SH-SY5Y (cell line): ENCODE measurements at regions not wholly inside any gene's neighbourhood (a gene's known extent, or its start where the extent isn't known, plus 50 kb on each side); places are given as distances from the start of the nearest gene placed in this dataset.

Source experiments
- GATA2 ChIP-seq: IDR thresholded peaks from 2 replicates; pipeline ENCODE4 v1.6.1; 2011; ENCODE audit warnings: mild to moderate bottlenecking, low read depth, low read length
- GATA3 ChIP-seq: IDR thresholded peaks from 2 replicates; pipeline ENCODE4 v1.6.1; 2011; ENCODE audit warnings: low read depth, mild to moderate bottlenecking, low read length, moderate library complexity

DNA sequence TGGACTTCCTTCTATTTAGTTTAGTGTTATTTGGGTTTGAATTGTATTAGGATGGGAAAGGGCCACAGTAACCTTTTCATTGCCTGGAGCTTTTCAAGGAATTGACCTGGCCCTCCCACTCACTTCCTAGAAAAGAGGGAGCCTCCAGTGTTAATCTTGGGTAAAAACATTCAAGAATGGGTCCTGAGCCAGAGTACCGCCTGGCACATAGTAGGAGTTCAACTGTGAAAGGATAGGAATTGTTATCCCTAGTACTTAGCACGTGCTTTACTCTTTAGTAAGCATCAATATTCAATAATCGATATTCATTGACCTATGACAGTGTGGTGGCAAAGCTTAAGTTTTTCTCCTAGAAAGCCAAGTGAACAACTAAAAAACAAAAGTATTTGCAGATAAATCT, 179.9 kb downstream of the IRS1 start:
- TF ChIP-seq GATA3 (no peak), GATA2 (no peak)

DNA sequence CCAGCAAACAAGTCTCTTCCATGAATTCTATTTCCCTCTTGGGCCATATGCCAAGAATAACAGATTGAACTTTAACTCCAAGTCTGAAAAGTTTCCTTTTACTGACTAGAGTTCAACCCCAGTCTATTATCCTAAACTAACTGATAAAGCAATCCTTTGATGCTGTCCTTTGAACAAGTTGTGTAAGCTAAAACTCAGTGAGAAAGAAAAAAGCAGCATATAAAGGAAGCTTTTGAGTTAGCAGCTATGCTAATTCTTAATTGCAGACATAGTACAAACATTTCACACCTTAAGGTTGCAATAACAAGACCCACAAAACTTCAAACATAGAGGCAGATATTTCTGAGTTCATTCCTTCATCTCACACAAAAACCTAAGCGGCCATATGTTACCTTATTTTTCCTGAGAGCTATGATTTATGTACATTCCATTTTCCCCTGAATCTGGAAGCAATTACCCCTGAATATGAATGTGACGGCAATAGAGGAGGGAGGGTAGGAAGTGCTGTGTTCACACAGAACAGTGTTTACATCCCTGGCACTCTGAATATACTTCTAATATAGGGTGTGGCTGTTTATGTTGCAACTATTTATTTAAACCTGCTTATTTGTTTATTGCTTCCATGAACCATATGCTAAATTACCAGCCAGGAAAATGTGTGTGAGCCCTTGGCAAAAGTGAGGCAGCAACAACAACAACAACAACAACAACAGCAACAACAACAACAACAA, 180.6 kb downstream of the IRS1 start:
- TF ChIP-seq GATA3 = no peak
- TF ChIP-seq GATA2 = no peak

DNA sequence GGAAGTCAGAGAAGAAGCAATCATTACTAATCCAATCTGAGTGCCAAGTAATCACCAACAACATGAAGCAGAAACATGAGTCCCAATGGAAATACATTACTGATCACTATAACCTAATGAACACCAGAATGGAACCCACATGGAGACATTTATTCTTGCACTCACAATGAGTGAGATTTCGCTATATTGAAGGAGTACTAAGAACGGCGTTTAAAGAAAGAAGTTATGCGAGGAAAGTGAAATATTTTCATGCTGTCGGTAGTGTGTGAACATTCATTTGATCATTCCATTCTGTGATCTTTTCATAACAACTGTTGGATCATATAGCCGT, 181.1 kb downstream of the IRS1 start:
- TF ChIP-seq GATA3 = no peak
- TF ChIP-seq GATA2 = no peak

DNA sequence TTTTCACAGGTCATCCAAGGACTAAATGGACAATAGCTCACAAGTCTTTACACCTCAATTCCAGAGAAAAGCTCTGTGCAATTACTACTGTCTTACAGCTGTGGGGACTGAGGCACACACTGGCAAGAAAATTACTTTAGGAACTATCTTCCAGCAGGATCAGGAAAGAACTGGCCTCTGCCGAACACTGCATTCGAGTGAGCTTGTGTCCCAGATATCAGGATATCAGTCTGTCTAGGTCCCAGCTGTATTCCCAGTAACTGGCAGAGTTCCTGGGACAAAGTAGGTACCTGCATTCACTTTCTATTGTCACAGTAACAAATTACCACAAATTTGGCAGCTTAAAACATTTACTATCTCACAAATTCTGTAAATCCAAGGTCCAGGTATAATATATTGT, 183.7 kb downstream of the IRS1 start:
- TF ChIP-seq GATA3 (no peak), GATA2 (peak; percentile 75)

DNA sequence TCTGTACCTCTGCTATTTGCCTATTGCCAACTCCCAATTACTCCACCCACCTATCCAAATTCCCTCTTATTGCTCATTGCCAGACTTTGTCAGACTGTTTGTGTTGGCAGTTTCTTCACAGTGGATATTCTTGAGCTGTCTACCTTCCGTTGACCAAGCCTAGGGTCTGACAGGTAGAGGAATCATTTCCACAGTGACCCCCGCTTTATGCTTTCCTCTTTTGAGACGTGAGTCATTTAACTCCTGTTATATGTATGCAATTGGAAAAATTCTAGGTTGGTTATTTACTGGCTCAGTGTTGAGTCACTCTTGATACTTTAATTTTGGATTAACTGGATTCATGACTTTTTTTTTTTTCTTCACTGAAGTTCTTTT, 187.7 kb downstream of the IRS1 start:
- no peak for TF ChIP-seq GATA2
- TF ChIP-seq GATA3 = no peak

DNA sequence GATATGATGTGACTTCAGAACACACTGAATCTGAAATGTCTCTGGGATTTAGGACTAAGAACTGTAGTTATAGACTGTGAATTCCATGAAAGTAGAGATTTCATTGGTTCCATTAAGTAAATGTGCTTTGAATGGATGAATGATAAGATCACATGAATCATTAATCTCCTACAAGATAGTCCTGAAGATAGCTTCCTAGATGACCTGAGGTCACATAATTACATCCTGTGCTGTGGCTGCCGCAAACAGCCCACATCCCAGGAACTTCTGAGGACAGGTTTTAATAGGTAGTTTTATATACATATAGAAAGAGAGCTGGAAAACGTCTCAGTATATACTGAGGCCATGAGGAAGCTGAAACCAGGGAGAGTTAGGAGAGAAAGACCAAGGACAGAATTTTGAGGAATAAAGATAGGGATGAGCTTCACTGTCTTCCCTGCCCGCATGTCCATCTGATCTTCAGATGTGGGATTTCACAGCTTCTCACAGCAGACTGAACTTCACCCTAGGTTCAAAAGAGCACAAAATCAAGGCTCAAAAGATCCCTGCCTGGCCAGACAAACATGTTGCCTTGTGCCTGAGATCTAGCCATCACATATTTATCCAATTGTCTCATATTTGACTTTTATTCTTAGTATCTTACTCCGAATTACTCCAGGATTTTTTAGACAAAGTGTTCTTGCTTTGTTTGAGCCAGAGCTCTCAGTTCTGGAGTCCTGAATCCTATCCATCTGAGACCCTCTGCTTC, 188.2 kb downstream of the IRS1 start:
- no peak for TF ChIP-seq GATA3
- peak; percentile 16; the same call in 1 of the 2 replicates for TF ChIP-seq GATA2

DNA sequence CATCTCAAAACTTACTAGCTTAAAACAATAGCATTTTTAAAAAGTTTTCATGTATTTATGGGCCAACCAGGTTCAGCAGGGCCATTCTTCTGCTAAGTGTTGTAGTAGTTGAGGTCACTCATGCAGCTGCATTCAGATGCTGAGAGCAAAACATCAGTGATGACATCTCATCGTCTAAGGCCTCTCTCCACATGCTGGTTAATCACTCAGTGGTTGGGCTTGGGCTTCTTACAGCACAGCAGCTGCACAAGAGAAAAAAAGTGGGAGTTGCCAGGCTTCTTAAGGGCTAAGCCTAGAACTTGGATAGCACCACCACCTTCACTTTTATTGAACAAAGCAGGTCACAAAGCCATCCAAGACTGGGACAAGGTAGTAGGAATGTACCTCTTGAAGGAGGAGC, 190.3 kb downstream of the IRS1 start:
- no peak for TF ChIP-seq GATA2
- no peak for TF ChIP-seq GATA3

DNA sequence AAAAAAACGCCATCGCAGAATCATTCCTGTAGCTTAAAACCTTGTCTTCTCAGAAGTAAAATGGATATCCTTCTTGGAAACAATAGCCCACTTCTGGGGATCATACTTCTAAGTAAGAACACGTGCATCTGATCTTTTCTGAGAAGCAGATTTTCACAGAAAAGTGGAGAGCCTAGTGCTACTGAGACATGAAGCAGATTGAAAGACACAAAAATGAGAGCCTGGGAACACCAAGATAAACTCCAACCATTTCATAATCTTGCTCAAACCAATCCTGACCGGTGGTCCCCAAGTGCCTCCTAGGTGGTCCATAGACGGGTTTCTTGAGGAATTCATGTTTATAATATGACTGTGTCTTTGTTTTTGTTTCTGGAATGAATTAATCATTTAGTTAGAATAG, 191.2 kb downstream of the IRS1 start:
- no peak for TF ChIP-seq GATA3
- TF ChIP-seq GATA2 = no peak

DNA sequence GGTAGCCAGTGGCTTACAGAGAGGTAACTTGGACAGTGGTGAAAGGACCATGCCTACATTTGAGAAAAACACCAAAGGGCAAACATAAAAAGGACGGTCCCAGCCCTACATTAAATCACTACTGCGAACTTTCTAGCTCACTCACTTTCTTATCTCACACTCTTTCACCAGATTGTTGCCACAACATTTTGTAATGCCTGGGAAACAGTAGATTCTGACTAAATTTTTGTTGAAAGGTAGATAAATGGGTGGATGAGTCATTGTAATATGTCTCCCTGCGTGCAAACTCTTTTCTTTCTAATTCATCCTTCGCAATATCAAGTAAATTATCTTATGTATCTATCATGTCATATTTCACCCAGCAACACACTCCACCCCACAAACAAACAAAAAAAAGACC, 192.2 kb downstream of the IRS1 start:
- no peak for TF ChIP-seq GATA3

DNA sequence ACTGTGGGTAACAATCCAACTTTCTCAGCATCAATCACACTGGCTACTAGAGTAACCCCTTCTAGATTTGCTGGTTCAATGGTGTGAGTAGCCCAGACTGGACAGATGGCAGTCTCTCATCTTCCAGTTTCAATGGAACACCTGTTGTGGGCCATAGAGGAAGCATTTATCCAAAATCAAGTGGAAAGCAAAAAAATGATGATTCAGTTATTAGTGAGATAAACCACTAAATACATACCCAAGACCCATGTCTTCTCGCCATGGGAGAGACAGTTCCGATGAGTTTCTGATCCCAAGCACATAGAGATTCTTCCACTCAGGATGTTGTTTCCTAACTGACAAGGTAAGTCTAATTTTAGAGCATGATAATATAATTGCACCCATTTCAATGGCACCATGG, 194.0 kb downstream of the IRS1 start:
- TF ChIP-seq GATA2 (no peak), GATA3 (no peak)

DNA sequence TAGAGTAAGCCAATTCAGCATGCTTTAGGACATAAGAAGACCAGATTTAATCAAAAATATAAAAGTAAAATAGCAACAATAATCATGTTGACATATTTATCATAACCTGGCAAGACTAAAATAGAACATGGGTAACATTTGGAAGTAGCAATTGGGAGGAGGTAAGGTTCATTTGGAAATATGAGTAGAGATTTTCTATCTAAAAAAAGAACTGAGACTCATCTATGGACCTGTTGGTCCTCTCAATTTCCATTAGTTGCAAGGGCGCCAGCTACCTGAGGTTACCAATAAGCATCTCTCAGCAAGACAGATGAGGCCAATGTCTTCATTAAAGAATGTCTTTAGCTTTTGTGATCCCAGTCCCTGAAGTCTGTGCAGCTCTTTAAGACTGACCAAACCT, 196.0 kb downstream of the IRS1 start:
- TF ChIP-seq GATA2 = no peak
- no peak for TF ChIP-seq GATA3

DNA sequence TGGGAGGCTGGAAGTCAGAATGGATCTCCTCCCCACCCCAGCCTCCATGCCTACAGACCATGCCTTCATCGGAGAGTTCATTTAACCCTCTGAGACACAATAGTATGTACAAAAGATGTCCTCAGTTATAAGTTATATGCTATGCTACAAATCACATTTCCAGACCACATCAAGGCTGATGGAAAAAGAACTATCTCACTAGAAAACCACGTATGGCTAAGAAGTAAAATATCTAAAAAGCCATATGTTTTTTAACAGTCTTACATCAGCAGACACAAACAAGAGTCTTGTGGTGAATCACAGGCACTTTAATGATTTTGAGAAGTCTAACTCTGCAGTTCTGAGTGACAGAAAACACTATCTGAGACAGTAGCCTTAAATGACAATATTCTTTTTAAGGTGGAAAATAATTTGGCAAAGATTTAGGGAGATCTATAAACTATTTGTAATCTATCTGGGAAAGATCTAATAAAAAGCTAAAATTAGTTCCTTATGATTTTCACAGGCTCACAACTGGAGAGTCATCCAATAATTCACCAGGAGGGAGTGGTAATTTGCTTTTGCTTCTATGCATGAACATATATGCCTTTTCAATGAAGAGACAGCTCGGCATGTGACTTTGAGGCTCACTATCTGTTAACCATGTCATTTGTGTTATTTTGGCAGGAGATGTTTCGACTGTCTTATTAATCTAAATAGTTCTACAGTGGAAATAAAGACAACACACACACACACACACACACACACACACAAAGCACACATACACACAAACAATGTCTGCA, 197.5 kb downstream of the IRS1 start:
- TF ChIP-seq GATA2 (no peak), GATA3 (no peak)

DNA sequence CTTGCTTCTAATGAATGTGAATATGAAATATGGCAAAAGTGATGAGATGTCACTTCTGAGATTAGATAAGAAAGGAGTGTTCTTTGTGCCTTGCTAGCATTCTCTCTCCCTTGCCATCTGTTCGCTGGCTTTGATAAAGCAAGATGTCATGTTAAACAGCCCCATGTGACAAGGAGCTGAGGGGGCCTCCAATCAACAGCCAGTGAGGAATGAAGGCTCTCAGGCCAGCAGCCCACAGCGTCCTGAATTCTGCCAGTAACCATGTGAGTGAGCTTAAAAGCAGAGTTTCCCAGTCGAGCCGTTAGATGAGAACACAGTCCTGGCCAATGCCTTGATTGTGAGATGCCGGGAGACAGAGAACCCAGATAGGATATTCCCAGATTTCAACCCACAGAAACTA, 198.8 kb downstream of the IRS1 start:
- no peak for TF ChIP-seq GATA2
- TF ChIP-seq GATA3 = no peak

DNA sequence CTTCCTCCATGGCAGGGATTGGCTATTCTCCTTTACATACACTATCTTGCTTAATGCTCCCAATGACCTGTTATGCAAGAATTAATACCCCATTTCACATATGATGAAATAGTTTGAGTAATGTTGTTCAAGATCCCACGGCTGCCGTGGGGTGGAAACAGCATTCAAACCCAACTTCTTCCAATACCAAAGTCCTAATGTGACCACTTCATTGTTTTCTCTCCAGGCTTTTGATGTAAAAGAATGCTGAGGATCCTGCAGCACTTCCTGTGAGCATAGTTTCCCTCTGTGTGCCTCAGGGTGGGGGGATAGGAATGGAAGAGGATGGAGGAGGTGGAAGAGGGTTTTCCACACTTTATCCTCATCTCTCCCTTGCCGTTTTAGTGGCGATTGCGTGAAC, 199.4 kb downstream of the IRS1 start:
- TF ChIP-seq GATA2 (no peak), GATA3 (no peak)

DNA sequence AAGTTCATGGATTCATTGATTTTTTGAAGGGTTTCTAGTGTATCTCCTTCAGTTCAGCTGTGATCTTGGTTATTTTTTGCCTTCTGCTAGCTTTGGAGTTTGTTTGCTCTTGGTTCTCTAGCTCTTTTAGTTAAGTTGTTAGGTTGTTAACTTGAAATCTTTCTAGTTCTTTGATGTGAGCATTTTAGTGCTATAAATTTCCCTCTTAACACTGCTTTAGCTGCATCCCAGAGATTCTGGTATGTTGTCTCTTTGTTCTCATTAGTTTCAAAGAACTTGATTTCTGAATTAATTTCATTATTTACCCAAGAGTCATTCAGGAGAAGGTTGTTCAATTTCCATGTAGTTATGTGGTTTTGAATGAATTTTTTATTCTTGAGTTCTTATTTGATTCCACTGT, 210.6 kb downstream of the IRS1 start:
- TF ChIP-seq GATA2 = no peak
- TF ChIP-seq GATA3 = no peak
